K562 (cell line): ENCODE measurements at regions not wholly inside any gene's neighbourhood (a gene's known extent, or its start where the extent isn't known, plus 50 kb on each side); places are given as distances from the start of the nearest gene placed in this dataset.

Experiments
- ATAC-seq: fragments of 200-7000 bp; cut with Tn5 transposase; 3 replicates; pipeline ENCODE4 v1.9.1; 2020; ENCODE audit warnings: moderate library complexity
- BruUV-seq: library from RNA; stranded (reverse); fragments of 400-500 nt; replicated peaks from 2 replicates; lab custom pipeline; 2021; lab: Mats Ljungman, UMichigan
- CTCF ChIA-PET: fragments of 300-600 bp; formaldehyde crosslinking; extraction: SDS; loops from one replicate; lab custom pipeline; 2021; ENCODE audit warnings: low intra/inter-chr PET ratio; lab: Yijun Ruan, JAX
- POLR2A ChIA-PET: fragments of 300-600, 350-650 bp; sonication (Branson Sonifier 250); formaldehyde crosslinking; extraction: SDS; loops from one replicate; lab custom pipeline; 2021; ENCODE audit warnings: antibody characterized with exemption, inconsistent platforms; lab: Yijun Ruan, JAX
- DNase-seq, 4 experiments: peaks; one replicate each; pipeline versions ENCODE4 v3.0.0 to v3.0.0-alpha.2; 2011 to 2018; ENCODE audit warnings: low spot score in 3 of 4, mixed read lengths in 3 of 4; ENCODE audit errors: extremely low read depth in 1 of 4
- FAIRE-seq: peaks from 2 replicates; lab custom pipeline; 2011; peaks lifted over from hg19 to GRCh38; lab: Jason Lieb, UNC
- H2AFZ ChIP-seq: 2 replicates; pipeline ENCODE4 v1.6.0; 2011; ENCODE audit warnings: low read depth, low read length, control low read depth, inconsistent platforms
- H3K27ac ChIP-seq: fragments of 200-600 bp; 3 replicates; pipeline ENCODE4 v1.8.0; 2011; ENCODE audit warnings: low read depth, mild to moderate bottlenecking, control low read depth, inconsistent platforms, low read length, moderate library complexity, mixed read lengths; ENCODE audit errors: extremely low read depth
- H3K27me3 ChIP-seq, 2 experiments: fragments of 300-600 bp in 1 of 2; 2 replicates in 1 of 2; 3 replicates in 1 of 2; pipeline versions ENCODE4 v1.6.0 to v1.8.0; 2011; ENCODE audit warnings: inconsistent platforms in 2 of 2, low read length in 2 of 2, mild to moderate bottlenecking in 1 of 2, mixed read lengths in 1 of 2, moderate library complexity in 1 of 2; ENCODE audit not compliant: control insufficient read depth in 2 of 2, insufficient read depth in 2 of 2
- H3K36me3 ChIP-seq: fragments of 300-600 bp; 3 replicates; pipeline ENCODE4 v1.8.0; 2011; ENCODE audit warnings: mild to moderate bottlenecking, low read length, inconsistent platforms; ENCODE audit not compliant: control insufficient read depth, insufficient read depth
- H3K4me1 ChIP-seq, 2 experiments: fragments of 200-600 bp in 1 of 2; replicated peaks in 1 of 2; 2 replicates in 1 of 2; 3 replicates in 1 of 2; pipeline versions ENCODE4 v1.5.1 to v1.8.0; 2011; ENCODE audit warnings: inconsistent platforms in 2 of 2, low read length in 2 of 2, mild to moderate bottlenecking in 1 of 2, mixed read lengths in 1 of 2, moderate library complexity in 1 of 2; ENCODE audit not compliant: control insufficient read depth in 2 of 2, insufficient read depth in 2 of 2
- H3K4me2 ChIP-seq: 2 replicates; pipeline ENCODE4 v1.6.1; 2011; ENCODE audit warnings: low read length, control low read depth, inconsistent platforms, mixed read lengths; ENCODE audit not compliant: insufficient read depth
- H3K4me3 ChIP-seq: fragments of 200-600 bp; sonication (generic), shearing (Covaris generic); 2 replicates; pipeline ENCODE4 v1.5.1; 2016; ENCODE audit warnings: control low read depth, inconsistent platforms
- H3K79me2 ChIP-seq: fragments of 200-600 bp; 3 replicates; pipeline ENCODE4 v1.8.0; 2011; ENCODE audit warnings: low read length, inconsistent platforms; ENCODE audit not compliant: control insufficient read depth, insufficient read depth
- H3K9ac ChIP-seq, 2 experiments: 2 replicates each; pipeline versions ENCODE4 v1.6.0 to v1.6.1; 2011; ENCODE audit warnings: low read depth in 2 of 2, low read length in 2 of 2, control low read depth in 1 of 2, inconsistent platforms in 1 of 2, mild to moderate bottlenecking in 1 of 2, mixed read lengths in 1 of 2; ENCODE audit not compliant: insufficient read depth in 1 of 2
- H3K9me1 ChIP-seq: one replicate; pipeline ENCODE4 v1.6.0; 2011; ENCODE audit warnings: inconsistent platforms, mild to moderate bottlenecking, low read length, moderate library complexity; ENCODE audit not compliant: control insufficient read depth, insufficient read depth
- H3K9me3 ChIP-seq: replicated peaks from 2 replicates; pipeline ENCODE4 v1.5.1; 2011; ENCODE audit warnings: low read depth, low read length, inconsistent platforms; ENCODE audit not compliant: control insufficient read depth, insufficient read depth
- H4K20me1 ChIP-seq: replicated peaks from 2 replicates; pipeline ENCODE4 v1.6.1; 2011; ENCODE audit warnings: low read length, inconsistent platforms, mixed read lengths; ENCODE audit not compliant: control insufficient read depth, insufficient read depth
- BRF1 ChIP-seq: IDR thresholded peaks from 3 replicates; pipeline ENCODE4 v1.6.1; 2011; ENCODE audit warnings: borderline replicate concordance, mild to moderate bottlenecking; ENCODE audit not compliant: insufficient read length; ENCODE audit errors: extremely low read depth
- DPF2 ChIP-seq: fragments of 450-650 bp; IDR thresholded peaks from 2 replicates; pipeline ENCODE4 v1.6.1; 2016
- KLF10 ChIP-seq: fragments of 250-450 bp; sonication (Bioruptor Pico); IDR thresholded peaks from 2 replicates; pipeline ENCODE4 v1.6.1; 2021; ENCODE audit warnings: matching md5 sums
- MIER1 ChIP-seq: fragments of 450-650 bp; IDR thresholded peaks from 2 replicates; pipeline ENCODE4 v1.6.1; 2016; ENCODE audit warnings: antibody characterized with exemption, mild to moderate bottlenecking, low read depth
- NFRKB ChIP-seq: fragments of 450-650 bp; IDR thresholded peaks from 2 replicates; pipeline ENCODE4 v1.6.1; 2016; ENCODE audit warnings: low read depth
- PHB2 ChIP-seq: fragments of 450-650 bp; IDR thresholded peaks from 2 replicates; pipeline ENCODE4 v1.6.1; 2017; ENCODE audit warnings: low read depth
- RBM15 ChIP-seq: fragments of 200-400 bp; formaldehyde crosslinking; IDR thresholded peaks from 2 replicates; pipeline ENCODE4 v1.6.1; 2018; ENCODE audit warnings: mild to moderate bottlenecking, low read length, moderate library complexity; ENCODE audit not compliant: insufficient read depth
- SREBF1 ChIP-seq: fragments of 150-350 bp; IDR thresholded peaks from 2 replicates; pipeline ENCODE4 v1.6.1; 2014; ENCODE audit warnings: antibody characterized with exemption, low read depth, low read length, borderline replicate concordance
- TBL1XR1 ChIP-seq, 2 experiments: IDR thresholded peaks; 2 replicates each; pipeline ENCODE4 v1.6.1; 2012; ENCODE audit warnings: improper control_type of control experiment in 2 of 2, low read length in 2 of 2, mild to moderate bottlenecking in 1 of 2
- TCF7L2 ChIP-seq: fragments of 150-350 bp; IDR thresholded peaks from 2 replicates; pipeline ENCODE4 v1.6.1; 2016; ENCODE audit warnings: low read depth, mild to moderate bottlenecking, low read length, moderate library complexity
- ZFPM2 ChIP-seq: fragments of 250-450 bp; sonication (Bioruptor Pico); IDR thresholded peaks from 2 replicates; pipeline ENCODE4 v1.5.1; 2022; ENCODE audit warnings: mild to moderate bottlenecking
- ZNF140 ChIP-seq: fragments of 250-450 bp; sonication (Bioruptor Pico); IDR thresholded peaks from 2 replicates; pipeline ENCODE4 v1.8.0; 2021; ENCODE audit warnings: moderate library complexity, mild to moderate bottlenecking, inconsistent platforms
- ZNF436 ChIP-seq: fragments of 250-450, 450-650 bp; sonication (Bioruptor Pico); formaldehyde crosslinking; IDR thresholded peaks from 2 replicates; pipeline ENCODE4 v1.7.0; 2020; ENCODE audit warnings: mild to moderate bottlenecking
- ZNF764 ChIP-seq: fragments of 250-450 bp; sonication (Bioruptor Pico); IDR thresholded peaks from 2 replicates; pipeline ENCODE4 v1.4.0; 2020; ENCODE audit warnings: low read depth, mild to moderate bottlenecking, moderate library complexity
- WGBS: fragments of 100-300 bp; shearing (Covaris generic); methylation state at CpG from one replicate; pipeline ENCODE4 v1.1.6; 2016; ENCODE audit warnings: low coverage, mixed read lengths; ENCODE audit not compliant: insufficient coverage; ENCODE audit errors: missing lambda C conversion rate; 5-methylcytosine and 5-hydroxymethylcytosine counted together
- in situ Hi-C: fragments of 300-500 bp; cut with MboI; formaldehyde crosslinking; loops from 4 replicates; pipeline ENCODE4 v1.15.0; 2018; ENCODE audit warnings: inconsistent platforms, mixed read lengths
- intact Hi-C: fragments of 100-400 bp; cut with micrococcal nuclease; formaldehyde crosslinking; loops from 2 replicates; pipeline ENCODE4 v1.14.2; 2022
- TF ChIP-seq, protein P1 (sequence below): sonication (generic); formaldehyde crosslinking; IDR thresholded peaks from 2 replicates; pipeline ENCODE4 v1.8.1; 2023; ENCODE audit warnings: mild to moderate bottlenecking, missing genetic modification reagents

DNA sequence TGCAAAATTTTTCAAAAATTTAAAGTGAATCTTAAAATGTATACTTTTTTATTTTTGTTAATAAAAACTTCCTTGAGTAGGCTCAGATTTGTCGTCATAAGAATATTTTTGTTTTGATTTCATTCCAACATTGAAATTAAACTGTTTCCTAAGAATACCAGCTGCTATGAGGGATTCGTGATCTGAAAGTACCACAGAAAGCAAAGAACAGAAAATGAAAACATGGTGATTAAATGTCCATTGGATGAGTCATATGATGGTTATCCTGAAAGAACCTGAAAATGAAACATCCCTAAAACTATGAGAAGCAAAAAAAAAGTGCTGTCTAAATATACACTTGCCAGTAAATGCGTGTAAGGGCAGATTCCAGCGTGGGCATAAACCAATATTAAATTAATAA is 143.8 kb downstream of the GMNC start:
- ChIA-PET CTCF (no interaction called here), POLR2A (no interaction called here)
- Histone ChIP-seq H4K20me1 (no peaks in the 10 kb centered on the region), H3K9me3 (no peaks in the 10 kb centered on the region; the same call in 1 of the 2 replicates), H3K27ac (no peak overlapping the region), H3K4me1 (no peaks in the 10 kb centered on the region), H2AFZ (no peak overlapping the region), H3K4me3 (no peak overlapping the region), H3K9me1 (no peaks in the 10 kb centered on the region), H3K36me3 (no peaks in the 10 kb centered on the region), H3K27me3 (no peaks in the 10 kb centered on the region), H3K9ac (no peak overlapping the region), H3K4me2 (no peak overlapping the region), H3K79me2 (no peaks in the 10 kb centered on the region)
- no peak for DNase-seq
- 0% methylated on average over 4 of the region's 4 CpGs for WGBS
- no TSS peak for BruUV-seq
- ATAC-seq = no peak
- in situ Hi-C loops = no loop called here
- no peak for FAIRE-seq
- TF ChIP-seq PHB2 (no peak), TCF7L2 (no peak), ZFPM2 (no peak), NFRKB (no peak), SREBF1 (no peak), TBL1XR1 (IDR thresholded peaks at IDR 0.05; ENCODE audit: low read length in 2 of 2) (no peak), ZNF140 (CRISPR knock-in tag) (no peak), RBM15 (no peak), MIER1 (no peak), KLF10 (no peak), ZNF764 (CRISPR knock-in tag) (no peak), ZNF436 (CRISPR knock-in tag) (no peak), DPF2 (no peak), BRF1 (no peak)
- TF ChIP-seq, protein P1, sequence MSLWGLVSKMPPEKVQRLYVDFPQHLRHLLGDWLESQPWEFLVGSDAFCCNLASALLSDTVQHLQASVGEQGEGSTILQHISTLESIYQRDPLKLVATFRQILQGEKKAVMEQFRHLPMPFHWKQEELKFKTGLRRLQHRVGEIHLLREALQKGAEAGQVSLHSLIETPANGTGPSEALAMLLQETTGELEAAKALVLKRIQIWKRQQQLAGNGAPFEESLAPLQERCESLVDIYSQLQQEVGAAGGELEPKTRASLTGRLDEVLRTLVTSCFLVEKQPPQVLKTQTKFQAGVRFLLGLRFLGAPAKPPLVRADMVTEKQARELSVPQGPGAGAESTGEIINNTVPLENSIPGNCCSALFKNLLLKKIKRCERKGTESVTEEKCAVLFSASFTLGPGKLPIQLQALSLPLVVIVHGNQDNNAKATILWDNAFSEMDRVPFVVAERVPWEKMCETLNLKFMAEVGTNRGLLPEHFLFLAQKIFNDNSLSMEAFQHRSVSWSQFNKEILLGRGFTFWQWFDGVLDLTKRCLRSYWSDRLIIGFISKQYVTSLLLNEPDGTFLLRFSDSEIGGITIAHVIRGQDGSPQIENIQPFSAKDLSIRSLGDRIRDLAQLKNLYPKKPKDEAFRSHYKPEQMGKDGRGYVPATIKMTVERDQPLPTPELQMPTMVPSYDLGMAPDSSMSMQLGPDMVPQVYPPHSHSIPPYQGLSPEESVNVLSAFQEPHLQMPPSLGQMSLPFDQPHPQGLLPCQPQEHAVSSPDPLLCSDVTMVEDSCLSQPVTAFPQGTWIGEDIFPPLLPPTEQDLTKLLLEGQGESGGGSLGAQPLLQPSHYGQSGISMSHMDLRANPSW (CRISPR knock-in tag) = no peak
- intact Hi-C loops = no loop called here
